Head of caudate nucleus (tissue), 42 donors: ENCODE measurements at regions not wholly inside any gene's neighbourhood (a gene's known extent, or its start where the extent isn't known, plus 50 kb on each side); places are given as distances from the start of the nearest gene placed in this dataset.

ENCODE experiments used
- DNase-seq, 42 donors: peaks; one replicate each; pipeline versions ENCODE4 v3.0.0 to v3.0.0-alpha.2; 2020 to 2021; ENCODE audit warnings: mixed read lengths in 7 of 42
- intact Hi-C: fragments of 100-400 bp; cut with DNase I; formaldehyde crosslinking; loops from one replicate; pipeline ENCODE4 v1.15.0; 2022

GRCh38 chr9:88746743-88747398 lies 211.9 kb downstream of the NXNL2 start:
- intact Hi-C loops: no loop called here
- DNase-seq: no peak

- DNase-seq: no peak
Observed at GRCh38 chr9:88747768-88748167, 212.8 kb downstream of the NXNL2 start.

GRCh38 chr9:88748566-88749261 lies 213.7 kb downstream of the NXNL2 start:
- intact Hi-C loops: no loop called here
- no peak for DNase-seq

More at GRCh38 chr9:88747768-88748167, 212.8 kb downstream of the NXNL2 start:
- intact Hi-C loops: no loop called here

- no peak for DNase-seq
- intact Hi-C loops: no loop called here
Observed at GRCh38 chr9:88749420-88749819, 214.4 kb downstream of the NXNL2 start.

- intact Hi-C loops: no loop called here
- DNase-seq: no peak
Observed at GRCh38 chr9:88750832-88751360, 215.9 kb downstream of the NXNL2 start.

GRCh38 chr9:88751781-88752180 lies 216.8 kb downstream of the NXNL2 start:
- DNase-seq: no peak
- intact Hi-C loops: no loop called here

GRCh38 chr9:88753691-88754367 lies 218.9 kb downstream of the NXNL2 start:
- intact Hi-C loops: no loop called here
- DNase-seq: no peak

- intact Hi-C loops: no loop called here
- DNase-seq: no peak
Observed at GRCh38 chr9:88754452-88754851, 219.5 kb downstream of the NXNL2 start.

- intact Hi-C loops: no loop called here
- no peak for DNase-seq
Observed at GRCh38 chr9:88754886-88755285, 219.9 kb downstream of the NXNL2 start.

GRCh38 chr9:88757406-88758010 lies 222.5 kb downstream of the NXNL2 start:
- no peak for DNase-seq
- intact Hi-C loops: no loop called here

- intact Hi-C loops: no loop called here
- DNase-seq: no peak
Observed at GRCh38 chr9:88759364-88759763, 224.4 kb downstream of the NXNL2 start.

GRCh38 chr9:88766778-88767503 lies 224.3 kb upstream of the S1PR3 start:
- no peak for DNase-seq

GRCh38 chr9:88767504-88767790 lies 223.8 kb upstream of the S1PR3 start:
- DNase-seq: no peak
- intact Hi-C loops: no loop called here

More at GRCh38 chr9:88766778-88767503, 224.3 kb upstream of the S1PR3 start:
- intact Hi-C loops: no loop called here

- no peak for DNase-seq
- intact Hi-C loops: no loop called here
Observed at GRCh38 chr9:88772575-88772974, 218.7 kb upstream of the S1PR3 start.

- intact Hi-C loops: no loop called here
- no peak for DNase-seq
Observed at GRCh38 chr9:88773126-88773525, 218.1 kb upstream of the S1PR3 start.

GRCh38 chr9:88773627-88774244 lies 217.5 kb upstream of the S1PR3 start:
- intact Hi-C loops: no loop called here
- no peak for DNase-seq

GRCh38 chr9:88775037-88775471 lies 216.2 kb upstream of the S1PR3 start:
- intact Hi-C loops: no loop called here
- DNase-seq: no peak

GRCh38 chr9:88775559-88775958 lies 215.7 kb upstream of the S1PR3 start:
- DNase-seq: no peak
- intact Hi-C loops: no loop called here

- intact Hi-C loops: no loop called here
- no peak for DNase-seq
Observed at GRCh38 chr9:88775966-88776365, 215.3 kb upstream of the S1PR3 start.
